HG02642 (cell line): ENCODE measurements at regions not wholly inside any gene's neighbourhood (a gene's known extent, or its start where the extent isn't known, plus 50 kb on each side); places are given as distances from the start of the nearest gene placed in this dataset.

Experiments
- ATAC-seq: cut with Tn5 transposase; IDR thresholded peaks from one replicate; pipeline ENCODE4 v1.9.1; 2021; ENCODE audit warnings: mild to moderate bottlenecking; ENCODE audit not compliant: unreplicated experiment, poor library complexity

- no peak for ATAC-seq
These were observed 561.2 kb upstream of the SEL1L start for GRCh38 chr14:82094829-82095345.

GRCh38 chr14:82104013-82104412, 570.4 kb upstream of the SEL1L start:
- no peak for ATAC-seq

GRCh38 chr14:82112210-82112839, 578.7 kb upstream of the SEL1L start:
- no peak for ATAC-seq

GRCh38 chr14:82113007-82113406, 579.4 kb upstream of the SEL1L start:
- ATAC-seq = no peak

GRCh38 chr14:82113710-82114109, 580.1 kb upstream of the SEL1L start:
- ATAC-seq = no peak

- no peak for ATAC-seq
These were observed 583.1 kb upstream of the SEL1L start for GRCh38 chr14:82116721-82117120.

GRCh38 chr14:82122655-82123054, 589.0 kb upstream of the SEL1L start:
- no peak for ATAC-seq

- ATAC-seq = no peak
These were observed 590.9 kb upstream of the SEL1L start for GRCh38 chr14:82124511-82124910.

- ATAC-seq = no peak
These were observed 592.4 kb upstream of the SEL1L start for GRCh38 chr14:82126006-82126405.

GRCh38 chr14:82134411-82134810, 600.8 kb upstream of the SEL1L start:
- ATAC-seq = no peak

- ATAC-seq = no peak
These were observed 604.8 kb upstream of the SEL1L start for GRCh38 chr14:82138431-82138830.

- no peak for ATAC-seq
These were observed 613.2 kb upstream of the SEL1L start for GRCh38 chr14:82146846-82147245.

- ATAC-seq = no peak
These were observed 620.0 kb upstream of the SEL1L start for GRCh38 chr14:82153689-82154088.

- ATAC-seq = no peak
These were observed 626.0 kb upstream of the SEL1L start for GRCh38 chr14:82159624-82160023.

GRCh38 chr14:82180139-82180538, 646.5 kb upstream of the SEL1L start:
- ATAC-seq = no peak

- ATAC-seq = no peak
These were observed 649.0 kb upstream of the SEL1L start for GRCh38 chr14:82182646-82183045.

- no peak for ATAC-seq
These were observed 657.1 kb upstream of the SEL1L start for GRCh38 chr14:82190742-82191141.

- ATAC-seq = no peak
These were observed 658.7 kb upstream of the SEL1L start for GRCh38 chr14:82192387-82192786.

- no peak for ATAC-seq
These were observed 689.6 kb upstream of the SEL1L start for GRCh38 chr14:82223276-82223675.

GRCh38 chr14:82224610-82225009, 691.0 kb upstream of the SEL1L start:
- ATAC-seq = no peak

GRCh38 chr14:82230748-82231147, 697.1 kb upstream of the SEL1L start:
- no peak for ATAC-seq

- no peak for ATAC-seq
These were observed 705.0 kb upstream of the SEL1L start for GRCh38 chr14:82238649-82239048.

- no peak for ATAC-seq
These were observed 705.6 kb upstream of the SEL1L start for GRCh38 chr14:82239223-82239622.
